GM18870 (cell line): ENCODE measurements at regions not wholly inside any gene's neighbourhood (a gene's known extent, or its start where the extent isn't known, plus 50 kb on each side); places are given as distances from the start of the nearest gene placed in this dataset.
"Not testable (repeated sequence)": the region's sequence is repeated elsewhere in the genome, so short reads cannot be mapped to it uniquely, and the experiment has no call there.

Source experiments
- ATAC-seq: cut with Tn5 transposase; IDR thresholded peaks from one replicate; pipeline ENCODE4 v1.9.1; 2021; ENCODE audit warnings: moderate library complexity; ENCODE audit not compliant: unreplicated experiment

DNA sequence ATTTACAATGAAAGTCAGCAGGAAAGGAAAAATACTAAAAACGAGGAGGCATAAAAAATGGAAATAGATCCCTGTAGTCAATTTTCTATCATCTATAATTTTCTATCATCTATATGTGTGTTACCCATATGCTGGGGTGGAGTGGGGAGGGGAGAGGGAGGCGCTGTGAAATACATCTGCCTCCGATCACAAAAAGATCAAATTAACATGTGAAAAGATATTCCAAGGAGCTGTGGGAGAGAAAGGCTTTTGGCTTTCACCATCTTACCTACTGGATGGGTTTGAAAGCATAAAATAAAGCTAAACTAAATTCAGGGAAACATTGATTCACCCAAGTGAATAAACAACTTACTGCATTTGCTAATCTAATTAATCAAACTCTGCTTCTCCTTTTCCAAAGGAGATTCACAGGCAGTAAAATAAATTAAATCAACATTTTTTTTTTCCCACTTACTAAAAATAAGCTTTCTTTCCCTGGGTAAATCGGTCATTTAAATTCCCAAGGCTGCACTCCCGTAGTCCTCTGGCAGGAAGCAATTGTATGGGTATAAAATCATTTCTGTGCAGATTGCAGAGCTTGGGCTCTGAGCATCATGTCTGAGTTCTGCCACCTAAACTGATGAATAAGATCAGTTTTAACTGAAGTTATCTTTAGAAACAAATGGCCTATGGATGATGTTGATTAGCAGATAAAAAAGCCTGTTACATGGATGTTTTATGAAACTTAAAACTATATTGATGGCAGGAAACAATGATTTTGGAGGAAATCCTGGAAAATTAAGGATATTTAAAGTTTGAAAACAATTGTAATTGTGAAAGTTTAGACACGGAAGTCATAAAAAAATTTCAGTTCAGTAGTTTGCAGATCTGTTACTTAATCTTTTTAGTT is 147.9 kb downstream of the SOX4 start:
- no peak for ATAC-seq

DNA sequence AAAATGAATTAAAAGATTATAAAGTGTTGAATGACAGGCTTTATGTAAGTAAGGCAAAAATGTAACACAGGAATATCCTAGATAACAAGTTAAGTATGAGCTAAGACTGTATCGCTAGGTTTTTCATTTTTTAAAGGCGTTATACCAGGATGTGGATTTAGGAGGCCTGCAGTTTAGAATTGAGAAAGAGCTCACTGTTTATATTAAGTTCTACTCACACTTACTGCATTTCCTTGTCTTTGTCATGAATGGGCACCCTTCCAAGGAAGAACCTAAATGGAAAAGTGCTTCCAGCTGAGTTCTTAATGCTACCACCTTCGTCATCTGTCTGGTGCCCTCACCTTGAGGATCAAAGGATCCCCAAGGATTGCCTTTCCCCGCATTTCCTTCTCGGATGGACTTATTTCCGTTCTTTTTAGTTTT is 148.7 kb downstream of the SOX4 start:
- ATAC-seq: no peak

DNA sequence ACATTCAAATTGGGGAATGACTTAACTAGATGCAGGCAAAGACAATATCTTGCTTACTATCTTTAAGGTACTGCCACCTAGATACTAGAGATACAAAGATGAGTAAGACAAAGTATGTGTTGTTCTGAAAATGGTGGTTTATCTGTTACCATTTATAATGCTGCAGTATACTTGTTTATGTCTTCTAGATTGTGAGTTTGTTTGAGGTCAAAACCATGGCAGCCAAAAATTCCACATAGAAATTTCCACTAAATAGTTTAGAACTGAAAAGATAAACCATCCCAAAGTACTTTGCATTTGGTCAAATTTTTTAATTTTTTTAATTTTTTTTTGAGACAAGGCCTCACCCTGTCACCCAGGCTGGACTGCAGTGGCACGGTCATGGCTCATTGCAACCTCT is 150.8 kb downstream of the SOX4 start:
- ATAC-seq: no peak

DNA sequence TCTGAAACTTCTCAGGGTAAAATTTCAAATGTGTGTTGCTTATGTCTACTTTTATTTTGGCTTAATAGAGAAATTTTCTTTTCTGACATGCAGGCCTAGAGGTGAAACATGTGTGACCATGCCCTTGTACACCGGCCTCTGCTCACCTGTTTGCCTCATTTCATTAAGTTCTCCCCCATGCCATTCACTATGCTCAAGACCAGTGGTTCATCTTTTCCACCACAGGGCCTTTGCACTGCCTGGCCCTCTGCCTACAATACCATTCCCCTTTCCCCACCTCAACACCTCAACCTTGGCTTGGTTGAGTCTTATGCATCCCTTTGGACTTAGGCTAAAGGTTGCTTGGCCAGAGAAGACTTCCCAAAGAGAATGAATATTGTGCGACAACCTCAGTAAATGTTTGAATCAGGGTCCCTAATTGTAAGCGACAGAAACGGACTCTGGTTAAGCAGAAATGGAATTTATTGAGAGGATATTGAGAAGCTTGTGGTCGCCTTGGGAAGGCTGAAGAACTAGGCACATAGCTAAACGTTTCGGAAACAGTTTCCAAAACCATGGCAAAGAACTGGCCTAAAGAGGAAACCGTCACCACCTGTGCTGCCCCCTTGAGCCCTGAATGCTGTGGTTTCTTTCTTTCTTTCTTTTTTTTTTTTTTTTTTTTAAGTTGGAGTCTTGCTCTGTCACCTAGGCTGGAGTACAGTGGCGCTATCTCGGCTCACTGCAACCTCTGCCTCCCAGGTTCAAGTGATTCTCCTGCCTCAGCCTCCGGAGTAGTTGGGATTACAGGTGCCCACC is 152.2 kb downstream of the SOX4 start:
- ATAC-seq: no peak

DNA sequence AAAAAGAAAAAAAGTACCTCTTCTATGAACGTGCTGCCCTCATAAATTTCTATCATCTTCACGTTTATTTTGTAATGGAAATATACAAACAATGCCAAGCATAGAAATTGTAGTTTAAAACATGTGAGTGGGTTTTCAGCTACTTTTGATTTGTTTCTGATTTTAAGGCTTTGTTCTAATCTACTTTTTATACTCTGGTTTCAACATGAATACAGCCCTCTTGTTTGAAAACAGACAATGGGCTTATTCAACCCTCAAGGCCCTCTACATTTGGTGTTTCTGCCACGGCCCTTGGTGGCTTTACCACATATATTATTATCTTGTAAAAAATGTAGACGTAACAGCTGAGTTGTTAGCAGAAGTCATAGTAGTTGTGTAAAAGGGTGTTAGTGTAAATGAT is 153.9 kb downstream of the SOX4 start:
- no peak for ATAC-seq

DNA sequence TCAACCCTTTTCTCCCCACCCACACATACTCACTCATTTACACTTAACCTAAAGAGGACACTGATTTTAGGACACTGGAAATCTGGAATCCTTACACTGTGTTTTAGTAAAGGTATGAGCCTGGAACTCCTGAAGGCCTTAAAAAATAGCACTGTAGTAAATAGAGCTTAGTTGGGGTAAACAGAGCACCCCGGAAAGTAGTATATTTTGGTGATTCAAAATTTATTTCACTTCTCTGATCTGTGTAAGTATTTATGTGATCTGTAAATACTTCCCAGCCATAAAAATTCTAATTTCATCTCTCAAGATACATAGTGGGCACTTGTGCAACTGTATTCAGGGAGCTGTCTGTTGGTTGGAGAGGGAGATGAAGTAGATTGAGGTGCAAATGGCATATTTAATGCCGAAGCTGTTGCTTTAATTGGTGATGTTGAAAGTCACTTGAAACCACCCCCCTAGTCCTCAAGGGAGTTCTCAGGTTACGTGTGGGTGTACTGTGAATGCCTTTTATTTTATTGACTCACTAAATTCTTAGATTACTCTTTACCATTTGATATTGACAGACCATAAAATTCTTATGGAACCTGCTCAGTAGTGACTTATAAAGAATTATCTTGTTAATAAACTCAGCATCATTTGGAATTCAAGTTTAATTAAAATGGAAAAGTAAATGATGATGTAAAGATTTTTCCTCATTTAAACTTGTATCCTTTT is 154.9 kb downstream of the SOX4 start:
- no peak for ATAC-seq

DNA sequence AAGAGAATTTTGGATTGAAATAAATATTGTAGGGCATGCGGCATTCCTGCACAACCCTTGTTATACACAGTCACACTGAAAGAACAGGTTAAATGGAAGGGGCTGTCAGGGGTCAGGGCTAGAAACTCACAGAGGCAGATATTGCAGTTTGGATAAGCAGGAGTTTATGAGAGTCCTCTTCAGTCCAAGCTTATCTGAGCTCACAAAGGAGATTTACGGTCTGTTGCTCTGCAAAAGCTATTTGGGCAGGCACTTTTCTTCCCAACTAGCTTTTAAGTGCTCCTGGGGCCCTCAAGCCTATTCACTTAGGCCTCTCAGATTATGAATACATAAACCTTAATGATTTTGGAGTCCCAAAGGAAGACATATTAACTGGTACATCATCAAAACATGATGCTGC is 156.2 kb downstream of the SOX4 start:
- no peak for ATAC-seq

DNA sequence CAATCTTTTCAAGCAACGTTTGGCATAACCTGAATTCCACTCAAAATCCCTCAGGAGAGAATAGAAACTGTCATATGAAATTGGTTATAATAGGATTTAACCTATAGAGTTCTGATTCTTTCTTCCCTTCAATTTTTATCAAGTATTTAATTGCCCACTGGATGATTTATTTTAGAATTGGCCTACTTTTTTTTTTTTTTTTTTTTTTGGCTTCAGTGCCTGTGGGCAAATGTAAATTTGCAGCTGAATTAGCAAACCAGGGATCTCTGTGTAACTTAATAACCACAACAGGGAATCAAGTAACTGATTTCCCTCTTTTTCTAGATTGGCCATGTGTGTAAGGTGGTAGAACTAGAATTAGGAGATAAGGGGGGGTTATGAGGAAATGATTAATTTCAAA is 157.0 kb downstream of the SOX4 start:
- no peak for ATAC-seq

DNA sequence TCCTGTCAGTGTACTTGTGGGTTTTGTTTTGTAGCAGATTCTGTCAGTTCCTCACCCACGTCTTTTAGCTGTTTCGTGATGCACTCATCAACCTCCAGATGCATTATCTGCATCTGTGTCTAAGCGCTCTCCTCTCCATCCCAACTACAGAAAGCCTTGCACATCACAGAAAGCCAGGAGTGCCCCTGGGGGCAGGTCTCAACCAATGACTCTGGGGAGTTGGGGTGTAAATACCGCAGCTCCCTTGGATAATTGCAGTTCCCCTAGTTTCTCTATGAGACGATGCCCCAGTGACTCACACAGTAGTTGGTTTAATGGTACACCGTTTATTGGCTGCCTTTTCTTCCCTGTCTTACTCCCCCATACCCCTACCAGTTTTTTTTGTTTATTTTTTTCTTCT is 158.1 kb downstream of the SOX4 start:
- ATAC-seq: no peak

DNA sequence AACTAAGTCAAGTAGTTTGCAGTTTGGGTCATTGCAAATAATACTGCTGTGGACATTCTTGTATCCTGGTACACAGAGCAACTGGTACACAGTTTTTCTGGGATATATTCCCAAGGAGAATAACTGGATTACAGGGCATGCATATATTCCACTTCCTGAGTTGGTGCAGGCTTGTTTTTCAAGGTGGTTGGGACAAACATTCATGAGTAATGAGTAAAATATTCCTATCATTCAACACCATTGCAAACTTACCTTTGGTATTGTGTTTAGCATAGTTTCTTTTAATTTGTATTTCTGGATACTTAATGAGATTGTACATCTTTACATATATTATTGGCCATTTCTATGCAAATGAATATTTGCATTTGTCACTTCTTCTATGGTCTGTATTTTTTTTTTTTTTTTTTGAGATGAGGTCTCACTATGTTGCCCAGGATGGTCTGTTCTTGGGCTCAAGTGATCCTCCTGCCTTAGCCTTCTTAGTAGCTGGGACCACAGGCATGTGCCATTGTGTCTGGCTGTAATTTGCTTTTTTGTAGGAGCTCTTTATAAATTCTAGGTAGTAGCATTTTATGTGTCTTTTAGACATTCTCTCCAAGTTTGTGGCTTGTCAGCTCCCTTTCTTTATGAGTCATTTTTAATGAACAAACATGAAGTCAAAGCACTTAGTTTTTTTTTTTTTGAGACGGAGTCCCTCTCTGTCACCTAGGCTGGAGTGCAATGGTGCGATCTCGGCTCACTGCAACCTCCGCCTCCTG is 158.7 kb downstream of the SOX4 start:
- no peak for ATAC-seq

DNA sequence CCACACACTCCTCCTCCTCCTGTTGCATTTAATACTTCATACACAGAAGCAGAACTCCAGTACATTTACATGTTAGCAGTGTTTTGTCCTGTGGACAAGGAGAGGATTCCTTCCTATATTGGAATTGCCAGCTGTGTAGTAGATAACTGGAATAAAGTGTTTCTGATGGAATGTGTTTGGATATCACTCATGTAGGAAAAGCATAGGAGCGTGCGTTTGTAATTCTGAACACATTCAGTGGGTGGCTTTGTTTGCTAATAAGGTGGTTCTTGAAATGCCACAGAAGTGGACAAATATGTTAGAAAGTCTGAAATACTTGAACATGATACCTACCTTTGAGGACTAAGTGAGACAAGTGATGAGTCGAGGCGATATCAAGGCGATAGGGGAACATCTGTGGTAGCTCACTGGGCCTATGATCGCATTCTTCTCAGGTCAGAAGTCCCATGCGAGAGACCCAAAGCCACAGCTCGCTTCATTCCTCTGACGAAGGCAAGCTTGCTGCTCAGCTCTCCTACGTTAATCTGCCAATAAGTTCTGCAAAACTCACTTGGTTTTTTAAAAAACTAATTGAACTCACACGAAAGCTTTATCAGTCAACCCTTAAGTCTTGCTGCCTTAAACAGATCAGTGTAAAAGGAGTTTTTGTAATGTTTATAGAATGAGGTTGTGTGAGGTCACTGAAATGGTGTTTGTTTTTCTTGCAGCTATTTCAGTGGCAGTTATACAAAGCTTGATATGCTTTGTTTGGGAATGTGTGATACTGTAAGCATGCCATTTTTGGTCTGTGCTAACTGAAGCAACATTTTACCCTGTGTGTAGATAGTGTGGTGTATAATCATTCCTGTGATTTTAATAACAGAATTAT is 159.9 kb downstream of the SOX4 start:
- no peak for ATAC-seq

DNA sequence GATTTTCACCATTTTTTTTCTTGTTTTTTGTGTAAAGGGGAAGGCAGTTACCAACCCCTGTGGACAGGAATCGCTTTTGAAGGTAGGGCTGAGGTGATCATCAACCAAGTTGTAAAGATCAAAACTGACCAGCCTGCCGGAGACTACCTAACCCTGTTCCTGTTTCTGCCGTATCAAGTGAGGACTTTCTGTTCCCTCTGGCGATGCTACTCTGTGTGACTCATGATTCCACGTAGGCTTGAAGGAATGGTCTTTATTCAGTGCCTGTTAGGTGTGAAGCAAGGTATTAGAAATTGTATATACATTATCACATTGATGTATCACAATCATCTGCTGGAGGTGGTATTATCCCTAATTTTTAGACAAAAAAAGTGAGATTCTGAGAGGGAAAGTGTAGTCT is 161.3 kb downstream of the SOX4 start:
- no peak for ATAC-seq

DNA sequence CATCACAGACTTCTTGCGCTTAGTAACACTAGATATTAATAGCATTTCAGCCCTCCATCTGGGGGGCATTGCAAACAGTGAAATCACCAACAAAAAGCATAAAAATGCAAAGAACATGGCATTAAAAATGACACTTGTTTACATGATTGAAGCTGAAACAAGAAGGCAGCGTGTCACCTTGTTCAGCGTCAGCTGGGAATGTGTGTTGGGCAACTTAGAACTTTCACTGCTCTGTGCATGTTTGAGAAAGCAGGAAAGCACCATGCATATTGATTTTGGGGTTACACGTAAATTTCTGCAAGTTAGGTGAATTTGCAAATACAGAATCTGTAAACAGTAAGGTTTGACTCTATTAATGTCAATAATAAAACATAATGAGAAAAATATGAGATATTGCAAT is 162.9 kb downstream of the SOX4 start:
- no peak for ATAC-seq

DNA sequence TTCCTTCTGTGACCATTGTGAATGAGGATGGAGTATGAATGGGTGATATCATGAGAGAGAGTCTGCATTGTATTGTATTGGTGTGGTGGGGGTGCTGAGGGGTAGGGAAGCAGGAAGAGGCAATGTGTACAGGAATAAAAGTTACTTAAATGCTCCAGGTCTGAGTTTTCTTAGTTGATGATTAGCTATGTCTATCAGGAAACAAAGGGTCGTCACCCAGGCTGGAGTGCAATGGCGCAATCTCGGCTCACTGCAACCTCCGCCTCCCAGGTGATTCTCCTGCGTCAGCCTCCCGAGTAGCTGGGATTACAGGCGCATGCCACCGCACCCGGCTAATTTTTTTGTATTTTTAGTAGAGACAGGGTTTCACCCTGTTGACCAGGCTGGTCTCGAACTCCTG is 163.8 kb downstream of the SOX4 start:
- not testable (repeated sequence) for ATAC-seq

DNA sequence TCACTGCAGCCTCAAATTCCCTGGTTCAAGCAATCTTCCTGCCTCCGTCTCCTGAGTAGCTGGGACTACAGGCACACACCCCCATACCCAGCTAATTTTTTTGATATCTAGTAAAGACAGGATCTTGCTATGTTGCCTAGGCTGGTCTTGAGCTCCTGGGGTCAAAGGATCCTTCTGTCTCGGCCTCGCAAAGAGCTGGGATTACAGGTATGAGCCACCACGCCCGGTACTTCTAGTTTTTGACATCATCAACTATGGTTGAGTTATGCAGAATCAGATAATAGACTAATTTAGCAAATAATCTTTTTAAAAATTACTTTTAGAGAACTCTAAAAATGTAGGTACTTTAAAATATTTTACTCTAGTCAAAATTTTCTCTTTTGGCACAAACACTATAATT is 166.2 kb downstream of the SOX4 start:
- no peak for ATAC-seq

DNA sequence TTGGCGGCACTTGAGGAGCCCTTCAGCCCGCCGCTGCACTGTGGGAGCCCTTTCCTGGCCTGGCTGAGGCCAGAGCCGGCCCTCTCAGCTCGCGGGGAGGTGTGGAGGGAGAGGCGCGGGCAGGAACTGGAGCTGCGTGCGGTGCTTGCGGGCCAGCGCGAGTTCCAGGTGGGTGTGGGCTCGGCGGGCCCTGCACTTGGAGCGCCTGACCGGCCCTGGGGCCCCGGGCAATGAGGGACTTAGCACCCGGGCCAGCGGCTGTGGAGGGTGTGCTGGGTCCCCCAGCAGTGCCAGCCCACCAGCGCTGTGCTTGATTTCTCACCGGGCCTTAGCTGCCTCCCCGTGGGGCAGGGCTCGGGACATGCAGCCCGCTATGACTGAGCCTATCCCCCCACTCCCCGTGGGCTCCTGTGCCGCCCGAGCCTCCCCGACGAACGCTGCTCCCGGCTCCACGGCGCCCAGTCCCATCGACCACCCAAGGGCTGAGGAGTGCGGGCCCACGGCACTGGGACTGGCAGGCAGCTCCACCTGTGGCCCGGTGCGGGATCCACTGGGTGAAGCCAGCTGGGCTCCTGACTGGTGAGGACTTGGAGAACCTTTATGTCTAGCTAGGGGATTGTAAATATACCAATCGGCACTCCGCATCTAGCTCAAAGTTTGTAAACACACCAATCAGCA is 167.6 kb downstream of the SOX4 start:
- not testable (repeated sequence) for ATAC-seq

DNA sequence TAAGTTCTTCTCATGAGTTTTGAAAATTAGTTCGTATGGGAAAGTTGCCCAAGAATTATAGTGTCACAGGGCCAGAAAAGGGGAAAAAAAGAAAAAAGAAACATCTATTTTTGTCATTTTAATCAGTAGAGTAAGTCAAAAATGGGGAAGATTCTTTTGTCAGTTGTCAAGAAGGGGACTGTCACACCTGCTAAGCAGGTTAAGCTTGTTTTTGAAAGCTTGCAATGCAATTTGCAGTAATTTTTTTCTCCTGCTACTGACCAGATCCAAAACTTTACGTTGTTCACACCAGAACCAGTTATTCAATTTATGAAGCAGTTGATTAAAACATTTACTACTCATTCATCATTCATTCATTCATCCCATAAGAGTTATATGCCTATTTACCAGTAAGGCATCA is 171.4 kb downstream of the SOX4 start:
- no peak for ATAC-seq

DNA sequence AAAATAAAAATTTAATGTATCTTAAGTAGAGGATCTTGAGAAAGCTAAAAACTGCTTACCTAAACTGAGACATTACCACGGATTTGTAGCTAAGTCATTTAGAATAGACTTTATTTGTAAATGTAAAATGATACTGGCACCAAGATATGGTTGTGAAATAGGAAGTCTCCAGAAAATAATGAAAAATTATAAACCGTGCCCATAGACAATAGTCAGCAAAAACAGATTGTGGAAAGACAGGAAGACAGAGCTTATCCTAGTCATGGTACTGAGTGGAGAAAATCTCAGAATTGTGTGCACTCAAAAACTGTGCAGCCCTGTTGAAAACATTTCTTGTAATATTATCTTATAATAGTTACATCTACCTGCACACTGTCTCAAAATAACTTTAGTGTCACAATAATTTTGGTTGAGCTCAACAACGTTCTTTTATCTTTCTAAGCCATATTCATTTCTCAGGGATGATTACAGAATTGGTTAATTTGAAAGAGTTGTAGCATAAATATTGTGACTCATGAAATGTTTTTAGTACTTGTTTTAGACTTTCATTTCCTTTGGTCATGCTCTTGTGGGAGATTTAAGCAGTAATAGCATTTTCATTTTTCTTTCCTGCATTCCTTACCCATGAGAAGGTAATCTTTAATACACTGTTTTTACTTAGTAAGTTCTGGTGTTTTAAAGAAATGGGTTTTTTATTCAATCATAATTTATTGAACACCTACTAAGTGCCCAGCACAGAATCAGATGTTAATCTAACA is 174.5 kb downstream of the SOX4 start:
- no peak for ATAC-seq

DNA sequence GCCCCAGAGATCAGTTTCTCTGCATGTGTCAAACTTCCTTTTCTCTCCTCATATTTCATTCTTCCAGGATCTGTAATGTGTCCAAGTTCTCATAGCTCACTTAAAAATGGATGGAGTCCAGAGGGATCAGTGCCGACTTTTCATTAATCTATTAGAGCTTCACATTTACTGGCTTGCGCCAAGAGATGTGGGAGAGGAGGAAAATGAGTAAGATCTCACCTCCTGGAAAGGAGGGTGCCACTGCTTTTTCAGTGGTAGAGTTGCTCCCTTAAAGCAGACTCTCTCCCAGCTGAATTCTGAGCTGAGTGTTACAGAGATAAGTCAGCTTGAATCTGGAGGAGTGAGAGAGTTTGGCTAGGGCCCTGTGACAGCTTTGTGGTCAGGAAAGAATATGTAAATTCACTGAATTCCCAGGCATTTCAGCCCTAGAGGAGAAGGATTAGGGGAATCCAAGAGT is 175.9 kb downstream of the SOX4 start:
- no peak for ATAC-seq
